ENCODE measurements at regions not wholly inside any gene's neighbourhood (a gene's known extent, or its start where the extent isn't known, plus 50 kb on each side); places are given as distances from the start of the nearest gene placed in this dataset.

DNA sequence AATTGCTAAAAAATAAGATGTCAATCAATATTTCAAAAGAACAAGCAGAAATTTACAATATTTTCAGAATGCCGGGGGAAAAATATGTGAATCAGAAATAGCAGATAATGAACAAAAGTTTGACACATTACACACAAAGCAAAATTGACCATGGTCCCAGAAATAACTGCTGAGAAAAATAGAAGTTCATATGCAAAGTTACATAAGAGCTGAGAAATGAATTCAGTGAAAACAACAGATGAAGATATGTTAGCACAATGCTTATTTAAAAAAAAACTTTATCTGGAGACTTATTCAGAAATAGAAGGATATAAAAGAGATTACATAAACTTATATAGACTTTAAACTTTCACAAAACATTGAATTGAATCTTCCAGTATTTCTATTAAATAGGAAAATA, 1483.7 kb upstream of the ACO1 start:
- TF ChIP-seq, protein P1, sequence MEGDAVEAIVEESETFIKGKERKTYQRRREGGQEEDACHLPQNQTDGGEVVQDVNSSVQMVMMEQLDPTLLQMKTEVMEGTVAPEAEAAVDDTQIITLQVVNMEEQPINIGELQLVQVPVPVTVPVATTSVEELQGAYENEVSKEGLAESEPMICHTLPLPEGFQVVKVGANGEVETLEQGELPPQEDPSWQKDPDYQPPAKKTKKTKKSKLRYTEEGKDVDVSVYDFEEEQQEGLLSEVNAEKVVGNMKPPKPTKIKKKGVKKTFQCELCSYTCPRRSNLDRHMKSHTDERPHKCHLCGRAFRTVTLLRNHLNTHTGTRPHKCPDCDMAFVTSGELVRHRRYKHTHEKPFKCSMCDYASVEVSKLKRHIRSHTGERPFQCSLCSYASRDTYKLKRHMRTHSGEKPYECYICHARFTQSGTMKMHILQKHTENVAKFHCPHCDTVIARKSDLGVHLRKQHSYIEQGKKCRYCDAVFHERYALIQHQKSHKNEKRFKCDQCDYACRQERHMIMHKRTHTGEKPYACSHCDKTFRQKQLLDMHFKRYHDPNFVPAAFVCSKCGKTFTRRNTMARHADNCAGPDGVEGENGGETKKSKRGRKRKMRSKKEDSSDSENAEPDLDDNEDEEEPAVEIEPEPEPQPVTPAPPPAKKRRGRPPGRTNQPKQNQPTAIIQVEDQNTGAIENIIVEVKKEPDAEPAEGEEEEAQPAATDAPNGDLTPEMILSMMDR (conservative IDR thresholded peaks at IDR 0.05; ENCODE audit: low read depth, low read length), result no peak
- TF ChIP-seq SMC3 (IDR thresholded peaks at IDR 0.05; ENCODE audit: low read depth, low read length), result no peak
- no peak for TF ChIP-seq POLR2A (IDR thresholded peaks at IDR 0.05; ENCODE audit: low read depth, low read length)
- TF ChIP-seq RFX5 (IDR thresholded peaks at IDR 0.05; ENCODE audit: low read depth, low read length), result no peak
- TF ChIP-seq, protein P2, sequence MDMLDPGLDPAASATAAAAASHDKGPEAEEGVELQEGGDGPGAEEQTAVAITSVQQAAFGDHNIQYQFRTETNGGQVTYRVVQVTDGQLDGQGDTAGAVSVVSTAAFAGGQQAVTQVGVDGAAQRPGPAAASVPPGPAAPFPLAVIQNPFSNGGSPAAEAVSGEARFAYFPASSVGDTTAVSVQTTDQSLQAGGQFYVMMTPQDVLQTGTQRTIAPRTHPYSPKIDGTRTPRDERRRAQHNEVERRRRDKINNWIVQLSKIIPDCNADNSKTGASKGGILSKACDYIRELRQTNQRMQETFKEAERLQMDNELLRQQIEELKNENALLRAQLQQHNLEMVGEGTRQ (IDR thresholded peaks at IDR 0.05; ENCODE audit: low read depth, low read length), result no peak
- no peak for TF ChIP-seq FOS (IDR thresholded peaks at IDR 0.05; ENCODE audit: low read depth, low read length)
- no peak for TF ChIP-seq BHLHE40 (IDR thresholded peaks at IDR 0.05; ENCODE audit: low read depth, low read length)
- TF ChIP-seq MXI1 (IDR thresholded peaks at IDR 0.05; ENCODE audit: borderline replicate concordance, low read depth, low read length), result no peak
- TF ChIP-seq NFE2L2 (IDR thresholded peaks at IDR 0.05; ENCODE audit: low read depth, low read length), result no peak
- no peak for TF ChIP-seq RAD21 (IDR thresholded peaks at IDR 0.05; ENCODE audit: low read length)
- no peak for TF ChIP-seq MAZ (IDR thresholded peaks at IDR 0.05; ENCODE audit: borderline replicate concordance, low read depth, low read length)
- TF ChIP-seq RCOR1 (IDR thresholded peaks at IDR 0.05; ENCODE audit: insufficient replicate concordance, low read length), result no peak
